IMR-90 (cell line): ENCODE measurements at regions not wholly inside any gene's neighbourhood (a gene's known extent, or its start where the extent isn't known, plus 50 kb on each side); places are given as distances from the start of the nearest gene placed in this dataset.

ENCODE experiments used
- ATAC-seq: fragments of 200-7000 bp; cut with Tn5 transposase; 2 replicates; pipeline ENCODE4 v1.9.1; 2020; ENCODE audit warnings: low read depth, mild to moderate bottlenecking, moderate library complexity
- BruUV-seq: library from RNA; stranded (reverse); fragments of 400-500 nt; replicated peaks from 2 replicates; lab custom pipeline; 2021; lab: Mats Ljungman, UMichigan
- CTCF ChIA-PET: fragments of 300-600 bp; formaldehyde crosslinking; extraction: SDS; loops from one replicate; lab custom pipeline; 2021; ENCODE audit warnings: antibody characterized with exemption; lab: Yijun Ruan, JAX
- POLR2A ChIA-PET: fragments of 300-600 bp; sonication (Branson Sonifier 250); formaldehyde crosslinking; loops from one replicate; lab custom pipeline; 2022; ENCODE audit warnings: antibody characterized with exemption; ENCODE audit not compliant: unreplicated experiment; lab: Charles Lee
- DNase-seq: peaks from one replicate; pipeline ENCODE4 v3.0.0; 2013
- H2AFZ ChIP-seq: replicated peaks from 2 replicates; pipeline ENCODE3; 2013; ENCODE audit warnings: low read length, mild to moderate bottlenecking; ENCODE audit not compliant: poor library complexity
- H2AK5ac ChIP-seq: 2 replicates; pipeline ENCODE4 v1.6.1; 2013; ENCODE audit warnings: low read depth, low read length, inconsistent platforms
- H2AK9ac ChIP-seq: replicated peaks from 2 replicates; pipeline ENCODE3; 2013; ENCODE audit warnings: mild to moderate bottlenecking, low read depth, low read length, moderate library complexity; ENCODE audit not compliant: poor library complexity
- H2BK120ac ChIP-seq: 2 replicates; pipeline ENCODE4 v1.6.1; 2013; ENCODE audit warnings: low read depth, low read length, inconsistent platforms
- H2BK15ac ChIP-seq: 3 replicates; pipeline ENCODE4 v1.6.1; 2013; ENCODE audit warnings: low read depth, low read length, inconsistent platforms
- H2BK20ac ChIP-seq: 2 replicates; pipeline ENCODE4 v1.6.1; 2013; ENCODE audit warnings: low read depth, mild to moderate bottlenecking, inconsistent platforms, low read length, moderate library complexity
- H2BK5ac ChIP-seq: 2 replicates; pipeline ENCODE4 v1.6.1; 2013; ENCODE audit warnings: mild to moderate bottlenecking, low read depth, low read length, inconsistent platforms; ENCODE audit not compliant: poor library complexity, severe bottlenecking
- H3K14ac ChIP-seq: replicated peaks from 2 replicates; pipeline ENCODE4 v1.6.1; 2013; ENCODE audit warnings: low read depth, low read length, inconsistent platforms
- H3K18ac ChIP-seq: 2 replicates; pipeline ENCODE4 v1.6.1; 2013; ENCODE audit warnings: low read depth, low read length, control low read depth
- H3K23ac ChIP-seq: 2 replicates; pipeline ENCODE4 v1.6.1; 2013; ENCODE audit warnings: low read depth, low read length, inconsistent platforms
- H3K27ac ChIP-seq: 2 replicates; pipeline ENCODE4 v1.5.1; 2013; ENCODE audit warnings: mild to moderate bottlenecking, control low read depth, low read length; ENCODE audit not compliant: insufficient read depth
- H3K27me3 ChIP-seq: 2 replicates; pipeline ENCODE4 v1.6.1; 2013; ENCODE audit warnings: low read length; ENCODE audit not compliant: control insufficient read depth, insufficient read depth
- H3K36me3 ChIP-seq: 2 replicates; pipeline ENCODE4 v1.6.1; 2013; ENCODE audit warnings: low read length, mixed read lengths; ENCODE audit not compliant: control insufficient read depth, insufficient read depth
- H3K4ac ChIP-seq: 2 replicates; pipeline ENCODE4 v1.6.1; 2013; ENCODE audit warnings: low read depth, low read length, inconsistent platforms
- H3K4me1 ChIP-seq: 2 replicates; pipeline ENCODE4 v1.6.1; 2013; ENCODE audit warnings: low read length, mixed read lengths; ENCODE audit not compliant: control insufficient read depth, insufficient read depth
- H3K4me2 ChIP-seq: 2 replicates; pipeline ENCODE4 v1.6.1; 2013; ENCODE audit warnings: low read depth, mild to moderate bottlenecking, control low read depth, low read length, moderate library complexity
- H3K4me3 ChIP-seq: 2 replicates; pipeline ENCODE4 v1.5.1; 2013; ENCODE audit warnings: low read depth, mild to moderate bottlenecking, control low read depth, low read length, moderate library complexity; ENCODE audit not compliant: insufficient read depth
- H3K56ac ChIP-seq: 2 replicates; pipeline ENCODE4 v1.6.1; 2013; ENCODE audit warnings: low read length, inconsistent platforms; ENCODE audit not compliant: insufficient read depth; ENCODE audit errors: extremely low read depth
- H3K79me1 ChIP-seq, 2 experiments: 2 replicates each; pipeline ENCODE4 v1.6.1; 2013; ENCODE audit warnings: low read length in 2 of 2, inconsistent platforms in 1 of 2, low read depth in 1 of 2
- H3K9ac ChIP-seq: 2 replicates; pipeline ENCODE4 v1.6.1; 2013; ENCODE audit warnings: low read depth, low read length, control low read depth
- H3K9me1 ChIP-seq: 2 replicates; pipeline ENCODE4 v1.6.1; 2013; ENCODE audit warnings: low read length, inconsistent platforms; ENCODE audit not compliant: insufficient read depth
- H3K9me3 ChIP-seq: 2 replicates; pipeline ENCODE4 v1.6.1; 2013; ENCODE audit warnings: low read length; ENCODE audit not compliant: control insufficient read depth, insufficient read depth
- H4K20me1 ChIP-seq: 2 replicates; pipeline ENCODE4 v1.6.1; 2013; ENCODE audit warnings: low read length, inconsistent platforms; ENCODE audit not compliant: insufficient read depth
- H4K5ac ChIP-seq: 2 replicates; pipeline ENCODE4 v1.6.1; 2013; ENCODE audit warnings: mild to moderate bottlenecking, low read depth, low read length, control low read depth
- H4K8ac ChIP-seq, 2 experiments: 2 replicates each; pipeline ENCODE4 v1.6.1; 2013; ENCODE audit warnings: low read depth in 2 of 2, low read length in 2 of 2, control low read depth in 1 of 2, inconsistent platforms in 1 of 2
- H4K91ac ChIP-seq: 2 replicates; pipeline ENCODE4 v1.6.1; 2013; ENCODE audit warnings: low read depth, low read length, inconsistent platforms; ENCODE audit not compliant: insufficient read depth
- ELK1 ChIP-seq: fragments of 150-350 bp; IDR thresholded peaks from 2 replicates; pipeline ENCODE4 v1.6.1; 2016; ENCODE audit warnings: low read depth, mild to moderate bottlenecking, low read length, moderate library complexity, borderline replicate concordance
- MAFK ChIP-seq: IDR thresholded peaks from 2 replicates; pipeline ENCODE4 v1.6.1; 2012; ENCODE audit warnings: low read depth, low read length, improper control_type of control experiment
- MXI1 ChIP-seq: IDR thresholded peaks from 2 replicates; pipeline ENCODE4 v1.6.1; 2012; ENCODE audit warnings: low read depth, mild to moderate bottlenecking, low read length, moderate library complexity, borderline replicate concordance
- NFE2L2 ChIP-seq: fragments of 150-350 bp; IDR thresholded peaks from 2 replicates; pipeline ENCODE4 v1.6.1; 2016; ENCODE audit warnings: low read depth, mild to moderate bottlenecking, low read length
- POLR2A ChIP-seq: IDR thresholded peaks from 2 replicates; pipeline ENCODE4 v1.6.1; 2012; ENCODE audit warnings: mild to moderate bottlenecking, low read depth, low read length
- RFX5 ChIP-seq: IDR thresholded peaks from 2 replicates; pipeline ENCODE4 v1.8.0; 2012; ENCODE audit warnings: low read depth, mild to moderate bottlenecking, low read length, moderate library complexity
- SMC3 ChIP-seq: fragments of 150-350 bp; IDR thresholded peaks from 2 replicates; pipeline ENCODE4 v1.6.1; 2016; ENCODE audit warnings: low read depth, mild to moderate bottlenecking, antibody characterized with exemption, low read length, moderate library complexity
- WGBS, 2 experiments: methylation state at CpG; one replicate each; pipeline versions ENCODE4 v1.1.5 to v1.1.7; 2013; ENCODE audit warnings: missing lambda C conversion rate in 2 of 2; ENCODE audit not compliant: insufficient read length in 1 of 2; ENCODE audit errors: extremely low coverage in 2 of 2; 5-methylcytosine and 5-hydroxymethylcytosine counted together
- dilution Hi-C: fragments of 300-500 bp; cut with HindIII; formaldehyde crosslinking; loops from one replicate; pipeline ENCODE4 v1.14.3; 2018; ENCODE audit warnings: low sequenced_read_pairs; ENCODE audit not compliant: unreplicated experiment
- in situ Hi-C: fragments of 300-500 bp; cut with MboI; formaldehyde crosslinking; loops from 3 replicates; pipeline ENCODE4 v1.14.3; 2019; ENCODE audit warnings: low sequenced_read_pairs, inconsistent platforms, mixed read lengths
- intact Hi-C: fragments of 100-400 bp; cut with micrococcal nuclease; formaldehyde crosslinking; loops from 2 replicates; pipeline ENCODE4 v1.10.0; 2022

GRCh38 chr13:111981006-111981405, 85.9 kb upstream of the SOX1 start:
- H3K23ac ChIP-seq, result no peak overlapping the region
- no peak overlapping the region for H4K91ac ChIP-seq
- H2AK9ac ChIP-seq, result no peak overlapping the region
- in situ Hi-C loops, result no loop called here
- no peak overlapping the region for H2BK120ac ChIP-seq
- H3K36me3 ChIP-seq, result no peaks in the 10 kb centered on the region
- POLR2A ChIA-PET, result no interaction called here
- no peak overlapping the region for H2AFZ ChIP-seq
- ATAC-seq (no peak), DNase-seq (no peak)
- no peaks in the 10 kb centered on the region for H3K4me1 ChIP-seq
- H3K27ac ChIP-seq, result no peak overlapping the region
- H3K14ac ChIP-seq, result no peak overlapping the region
- no peak overlapping the region for H3K56ac ChIP-seq
- dilution Hi-C loops, result no loop called here
- no peak overlapping the region for H4K8ac ChIP-seq
- H2BK15ac ChIP-seq, result no peak overlapping the region
- H4K5ac ChIP-seq, result no peak overlapping the region
- no peak overlapping the region for H3K4ac ChIP-seq
- no peak overlapping the region for H2BK5ac ChIP-seq
- no peak overlapping the region for H3K18ac ChIP-seq
- H3K9ac ChIP-seq, result no peak overlapping the region
- TF ChIP-seq NFE2L2, result no peak
- TF ChIP-seq SMC3, result no peak
- TF ChIP-seq MXI1, result no peak
- no peak for TF ChIP-seq RFX5
- no peak for TF ChIP-seq ELK1
- TF ChIP-seq MAFK, result no peak
- TF ChIP-seq POLR2A, result no peak
- H3K4me3 ChIP-seq, result no peak overlapping the region
- no peak overlapping the region for H3K4me2 ChIP-seq
- H4K20me1 ChIP-seq, result no peaks in the 10 kb centered on the region
- no TSS peak for BruUV-seq
- peaks cover 24% of the 10 kb centered on the region for H3K9me3 ChIP-seq
- WGBS, 2 experiments, result 60% methylated on average over 7 of the region's 12 CpGs; no CpG with 5 or more reads in 1 of the 2 experiments
- intact Hi-C loops, result no loop called here
- no peaks in the 10 kb centered on the region for H3K27me3 ChIP-seq
- no peaks in the 10 kb centered on the region for H3K9me1 ChIP-seq
- H2AK5ac ChIP-seq, result no peak overlapping the region
- CTCF ChIA-PET, result no interaction called here
- H3K79me1 ChIP-seq, result no peaks in the 10 kb centered on the region
- H2BK20ac ChIP-seq, result no peak overlapping the region
